GM21723 (cell line): ENCODE measurements at regions not wholly inside any gene's neighbourhood (a gene's known extent, or its start where the extent isn't known, plus 50 kb on each side); places are given as distances from the start of the nearest gene placed in this dataset.

ENCODE experiments used
- ATAC-seq: cut with Tn5 transposase; IDR thresholded peaks from one replicate; pipeline ENCODE4 v1.9.1; 2021; ENCODE audit warnings: mild to moderate bottlenecking, moderate library complexity; ENCODE audit not compliant: unreplicated experiment

GRCh38 chr2:122206101-122206500 lies 450.6 kb downstream of the TSN start:
- no peak for ATAC-seq

GRCh38 chr2:122209377-122209776 lies 453.9 kb downstream of the TSN start:
- no peak for ATAC-seq

- no peak for ATAC-seq
These were observed 454.6 kb downstream of the TSN start for GRCh38 chr2:122210065-122210464.

GRCh38 chr2:122210898-122211856 lies 455.7 kb downstream of the TSN start:
- ATAC-seq = no peak

GRCh38 chr2:122213312-122213711 lies 457.9 kb downstream of the TSN start:
- no peak for ATAC-seq

- ATAC-seq = no peak
These were observed 460.6 kb downstream of the TSN start for GRCh38 chr2:122216071-122216470.

- no peak for ATAC-seq
These were observed 461.4 kb downstream of the TSN start for GRCh38 chr2:122216901-122217300.

- no peak for ATAC-seq
These were observed 463.1 kb downstream of the TSN start for GRCh38 chr2:122218596-122218995.

- no peak for ATAC-seq
These were observed 464.1 kb downstream of the TSN start for GRCh38 chr2:122219504-122219903.

GRCh38 chr2:122221665-122222064 lies 466.2 kb downstream of the TSN start:
- ATAC-seq = no peak

GRCh38 chr2:122231296-122231695 lies 475.8 kb downstream of the TSN start:
- no peak for ATAC-seq

- ATAC-seq = no peak
These were observed 477.9 kb downstream of the TSN start for GRCh38 chr2:122233372-122233771.

- ATAC-seq = no peak
These were observed 480.9 kb downstream of the TSN start for GRCh38 chr2:122236152-122236874.

GRCh38 chr2:122236925-122237324 lies 481.5 kb downstream of the TSN start:
- no peak for ATAC-seq

GRCh38 chr2:122237450-122237849 lies 482.0 kb downstream of the TSN start:
- no peak for ATAC-seq

GRCh38 chr2:122238006-122238559 lies 482.6 kb downstream of the TSN start:
- ATAC-seq = no peak

- no peak for ATAC-seq
These were observed 484.0 kb downstream of the TSN start for GRCh38 chr2:122239440-122239839.

- ATAC-seq = no peak
These were observed 489.3 kb downstream of the TSN start for GRCh38 chr2:122244598-122245229.

- ATAC-seq = no peak
These were observed 494.2 kb downstream of the TSN start for GRCh38 chr2:122249673-122250072.

- ATAC-seq = no peak
These were observed 495.7 kb downstream of the TSN start for GRCh38 chr2:122251158-122251557.

GRCh38 chr2:122251566-122251965 lies 496.1 kb downstream of the TSN start:
- ATAC-seq = no peak
